CD14-positive monocyte (primary cell): ENCODE measurements at regions not wholly inside any gene's neighbourhood (a gene's known extent, or its start where the extent isn't known, plus 50 kb on each side); places are given as distances from the start of the nearest gene placed in this dataset.

Experiments used
- DNase-seq, 3 donors: peaks; one replicate each; pipeline ENCODE4 v3.0.0-alpha.2; 2011 to 2022
- H2AFZ ChIP-seq: 2 replicates; pipeline ENCODE4 v1.6.0; 2012; ENCODE audit warnings: mild to moderate bottlenecking, low read depth, low read length, inconsistent platforms; ENCODE audit not compliant: insufficient read depth, poor library complexity, severe bottlenecking
- H3K27ac ChIP-seq, 2 donors: 1 replicate in 1 of 2; 2 replicates in 1 of 2; pipeline ENCODE4 v1.5.1; 2012 to 2013; ENCODE audit warnings: low read length in 2 of 2, control low read depth in 1 of 2, inconsistent platforms in 1 of 2, low read depth in 1 of 2, mild to moderate bottlenecking in 1 of 2
- H3K27me3 ChIP-seq, 2 donors: one replicate each; pipeline versions ENCODE4 v1.6.0 to v1.6.1; 2011 to 2013; ENCODE audit warnings: low read length in 2 of 2; ENCODE audit not compliant: control insufficient read depth in 2 of 2, insufficient read depth in 2 of 2
- H3K36me3 ChIP-seq, 2 donors: replicated peaks in 1 of 2; 1 replicate in 1 of 2; 2 replicates in 1 of 2; pipeline versions ENCODE4 v1.5.1 to v1.6.1; 2012 to 2013; ENCODE audit warnings: low read length in 2 of 2, control low read depth in 1 of 2, inconsistent platforms in 1 of 2, mild to moderate bottlenecking in 1 of 2; ENCODE audit not compliant: insufficient read depth in 2 of 2, control insufficient read depth in 1 of 2
- H3K4me1 ChIP-seq, 2 donors: 1 replicate in 1 of 2; 2 replicates in 1 of 2; pipeline versions ENCODE4 v1.5.1 to v1.6.1; 2012 to 2013; ENCODE audit warnings: low read length in 2 of 2, control low read depth in 1 of 2, inconsistent platforms in 1 of 2, mild to moderate bottlenecking in 1 of 2, moderate library complexity in 1 of 2; ENCODE audit not compliant: insufficient read depth in 2 of 2, control insufficient read depth in 1 of 2
- H3K4me2 ChIP-seq: replicated peaks from 2 replicates; pipeline ENCODE3; 2012; ENCODE audit warnings: low read length, moderate library complexity, mild to moderate bottlenecking; ENCODE audit not compliant: poor library complexity, severe bottlenecking; ENCODE audit errors: extremely low read depth
- H3K4me3 ChIP-seq, 3 experiments: fragments of 200-600 bp in 1 of 3; sonication (generic) in 1 of 3; replicated peaks in 1 of 3; 1 replicate in 2 of 3; 2 replicates in 1 of 3; pipeline ENCODE4 v1.5.1; 2011 to 2013; ENCODE audit warnings: low read length in 3 of 3, mild to moderate bottlenecking in 3 of 3, control low read depth in 2 of 3, low read depth in 2 of 3, inconsistent platforms in 1 of 3, moderate library complexity in 1 of 3
- H3K79me2 ChIP-seq: 2 replicates; pipeline ENCODE4 v1.6.0; 2012; ENCODE audit warnings: mild to moderate bottlenecking, control low read depth, inconsistent platforms, low read length, moderate library complexity; ENCODE audit not compliant: insufficient read depth
- H3K9ac ChIP-seq: 2 replicates; pipeline ENCODE4 v1.6.0; 2017; ENCODE audit warnings: low read length, mild to moderate bottlenecking; ENCODE audit not compliant: insufficient read depth, poor library complexity, severe bottlenecking
- H3K9me3 ChIP-seq, 2 donors: replicated peaks in 1 of 2; 1 replicate in 1 of 2; 2 replicates in 1 of 2; pipeline versions ENCODE4 v1.5.1 to v1.6.1; 2012 to 2013; ENCODE audit warnings: low read length in 2 of 2, control low read depth in 1 of 2; ENCODE audit not compliant: control insufficient read depth in 1 of 2, insufficient read depth in 1 of 2
- H4K20me1 ChIP-seq: 2 replicates; pipeline ENCODE4 v1.6.0; 2012; ENCODE audit warnings: mild to moderate bottlenecking, low read length, control low read depth, moderate library complexity; ENCODE audit not compliant: insufficient read depth
- H3K27ac Mint-ChIP-seq, 7 donors: one replicate each; pipeline ENCODE4 v1.8.0; 2020; ENCODE audit warnings: mild to moderate bottlenecking in 7 of 7, mixed read lengths in 7 of 7, moderate library complexity in 6 of 7, inconsistent platforms in 2 of 7
- H3K27me3 Mint-ChIP-seq, 3 donors: one replicate each; pipeline ENCODE4 v1.8.0; 2021 to 2022; ENCODE audit warnings: low read depth in 3 of 3, mild to moderate bottlenecking in 3 of 3, mixed read lengths in 3 of 3, moderate library complexity in 3 of 3, inconsistent platforms in 1 of 3
- H3K36me3 Mint-ChIP-seq, 2 donors: one replicate each; pipeline ENCODE4 v1.8.0; 2020; ENCODE audit warnings: mixed read lengths in 2 of 2, inconsistent platforms in 1 of 2, mild to moderate bottlenecking in 1 of 2
- H3K4me1 Mint-ChIP-seq: one replicate; pipeline ENCODE4 v1.8.0; 2020; ENCODE audit warnings: mild to moderate bottlenecking, mixed read lengths
- H3K4me3 Mint-ChIP-seq, 2 donors: one replicate each; pipeline ENCODE4 v1.8.0; 2020; ENCODE audit warnings: mild to moderate bottlenecking in 2 of 2, mixed read lengths in 2 of 2, moderate library complexity in 1 of 2
- H3K9me3 Mint-ChIP-seq, 7 donors: one replicate each; pipeline ENCODE4 v1.8.0; 2020 to 2022; ENCODE audit warnings: mixed read lengths in 7 of 7, mild to moderate bottlenecking in 6 of 7, moderate library complexity in 6 of 7, inconsistent platforms in 2 of 7
- CTCF ChIP-seq: fragments of 200-600 bp; IDR thresholded peaks from one replicate; pipeline ENCODE4 v1.8.0; 2022; ENCODE audit warnings: antibody characterized with exemption, mild to moderate bottlenecking
- WGBS: methylation state at CpG from one replicate; pipeline ENCODE4 v1.1.5; 2013; ENCODE audit warnings: missing lambda C conversion rate; ENCODE audit not compliant: insufficient coverage; 5-methylcytosine and 5-hydroxymethylcytosine counted together
- intact Hi-C, 2 donors: fragments of 100-400 bp; cut with micrococcal nuclease; formaldehyde crosslinking; loops; one replicate each; pipeline versions ENCODE4 v1.15.0 to v1.15.1; 2023

DNA sequence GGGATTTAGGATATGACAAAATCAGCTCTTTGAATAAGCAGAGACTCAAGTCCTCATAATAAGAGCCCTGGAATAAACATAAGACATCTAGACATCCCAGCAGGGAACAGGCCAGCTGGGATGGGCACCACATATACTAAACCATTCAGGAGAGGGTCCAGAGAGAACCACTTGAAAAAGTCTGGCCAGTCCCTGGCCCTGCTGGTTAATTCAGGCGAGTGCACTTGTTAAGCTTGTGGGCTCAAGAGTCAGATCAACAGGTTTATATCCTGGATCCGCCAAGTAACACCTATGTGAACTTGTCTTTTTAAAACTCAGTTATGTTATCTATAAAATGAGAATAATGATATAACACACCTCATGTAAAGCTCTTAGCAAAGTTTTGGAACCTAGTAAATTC lies 63.3 kb downstream of the CAVIN4 start:
- 29% methylated on average over 1 of the region's 2 CpGs for WGBS
- H3K9ac ChIP-seq, result no peak overlapping the region
- H2AFZ ChIP-seq, result no peak overlapping the region
- no peak for TF ChIP-seq CTCF
- Mint-ChIP-seq H3K4me3 (no peak overlapping the region), H3K36me3 (no peaks in the 10 kb centered on the region), H3K4me1 (no peaks in the 10 kb centered on the region), H3K27ac (no peak overlapping the region), H3K9me3 (peaks cover 0 to 16% (median 5%) of the 10 kb centered on the region in 7 donors), H3K27me3 (peaks cover 2 to 4% (median 4%) of the 10 kb centered on the region in 3 donors)
- no peaks in the 10 kb centered on the region for H3K79me2 ChIP-seq
- no peak for DNase-seq
- intact Hi-C loops, result no loop called here
- H3K4me3 ChIP-seq, result no peak overlapping the region
- no peaks in the 10 kb centered on the region for H3K27me3 ChIP-seq
- H3K4me1 ChIP-seq, result no peaks in the 10 kb centered on the region
- no peak overlapping the region for H3K4me2 ChIP-seq
- H4K20me1 ChIP-seq, result no peaks in the 10 kb centered on the region
- no peaks in the 10 kb centered on the region for H3K36me3 ChIP-seq
- H3K9me3 ChIP-seq, result peaks cover 0 to 3% of the 10 kb centered on the region in 2 donors
- H3K27ac ChIP-seq, result no peak overlapping the region

GRCh38 chr9:100652850-100653249 lies 75.0 kb downstream of the CAVIN4 start:
- intact Hi-C loops, result no loop called here
- Mint-ChIP-seq H3K4me1 (no peaks in the 10 kb centered on the region), H3K27me3 (no peaks in the 10 kb centered on the region), H3K4me3 (no peak overlapping the region), H3K36me3 (no peaks in the 10 kb centered on the region), H3K9me3 (peaks cover 6 to 16% (median 13%) of the 10 kb centered on the region in 7 donors), H3K27ac (no peak overlapping the region)
- peaks cover 12% of the 10 kb centered on the region in 2 donors for H3K9me3 ChIP-seq
- no peak overlapping the region for H3K9ac ChIP-seq
- no peaks in the 10 kb centered on the region for H3K79me2 ChIP-seq
- H3K4me1 ChIP-seq, result no peaks in the 10 kb centered on the region
- no peak overlapping the region for H3K4me3 ChIP-seq
- H2AFZ ChIP-seq, result no peak overlapping the region
- H4K20me1 ChIP-seq, result no peaks in the 10 kb centered on the region
- DNase-seq, result no peak
- no peaks in the 10 kb centered on the region for H3K27me3 ChIP-seq
- no peaks in the 10 kb centered on the region for H3K36me3 ChIP-seq
- no peak for TF ChIP-seq CTCF
- H3K27ac ChIP-seq, result no peak overlapping the region
- WGBS, result 100% methylated on average over 1 of the region's 4 CpGs
- no peak overlapping the region for H3K4me2 ChIP-seq
